Neuronal stem cell (in vitro differentiated cells): ENCODE measurements at regions not wholly inside any gene's neighbourhood (a gene's known extent, or its start where the extent isn't known, plus 50 kb on each side); places are given as distances from the start of the nearest gene placed in this dataset.

Experiments
- DNase-seq: peaks from one replicate; pipeline ENCODE4 v3.0.0-alpha.2; 2013; ENCODE audit warnings: low spot score
- H2AFZ ChIP-seq: one replicate; pipeline ENCODE4 v1.6.1; 2013; ENCODE audit warnings: mild to moderate bottlenecking, low read length, inconsistent platforms
- H2AK5ac ChIP-seq: 2 replicates; pipeline ENCODE4 v1.6.1; 2013; ENCODE audit warnings: low read depth, mild to moderate bottlenecking, inconsistent platforms, low read length, moderate library complexity, mixed read lengths
- H2BK120ac ChIP-seq: 2 replicates; pipeline ENCODE4 v1.6.1; 2013; ENCODE audit warnings: low read depth, mild to moderate bottlenecking, inconsistent platforms, low read length, moderate library complexity, mixed read lengths
- H2BK12ac ChIP-seq: one replicate; pipeline ENCODE4 v1.6.1; 2013; ENCODE audit warnings: low read length, inconsistent platforms
- H2BK15ac ChIP-seq: 2 replicates; pipeline ENCODE4 v1.6.1; 2013; ENCODE audit warnings: mild to moderate bottlenecking, low read length, inconsistent platforms, mixed read lengths
- H2BK5ac ChIP-seq: one replicate; pipeline ENCODE4 v1.6.1; 2013; ENCODE audit warnings: inconsistent platforms, mild to moderate bottlenecking, low read length, moderate library complexity
- H3K14ac ChIP-seq: one replicate; pipeline ENCODE4 v1.6.1; 2013; ENCODE audit warnings: low read length, inconsistent platforms
- H3K18ac ChIP-seq: 2 replicates; pipeline ENCODE4 v1.6.1; 2013; ENCODE audit warnings: low read length, inconsistent platforms
- H3K23ac ChIP-seq: 2 replicates; pipeline ENCODE4 v1.6.1; 2013; ENCODE audit warnings: low read depth, mild to moderate bottlenecking, mixed read lengths, low read length, inconsistent platforms; ENCODE audit not compliant: poor library complexity
- H3K27ac ChIP-seq: replicated peaks from 3 replicates; pipeline ENCODE4 v1.5.1; 2013; ENCODE audit warnings: low read length, inconsistent platforms
- H3K27me3 ChIP-seq, 3 experiments: 2 replicates each; pipeline ENCODE4 v1.6.1; 2013; ENCODE audit warnings: low read length in 3 of 3, mild to moderate bottlenecking in 2 of 3, inconsistent platforms in 1 of 3, low read depth in 1 of 3, mixed read lengths in 1 of 3, moderate library complexity in 1 of 3; ENCODE audit not compliant: control insufficient read depth in 3 of 3, insufficient read depth in 3 of 3
- H3K36me3 ChIP-seq, 2 donors: replicated peaks in 1 of 2; 2 replicates each; pipeline ENCODE4 v1.6.1; 2013; ENCODE audit warnings: low read length in 2 of 2; ENCODE audit not compliant: control insufficient read depth in 2 of 2, insufficient read depth in 2 of 2
- H3K4ac ChIP-seq: 2 replicates; pipeline ENCODE4 v1.6.1; 2013; ENCODE audit warnings: inconsistent platforms, mild to moderate bottlenecking, low read length, moderate library complexity
- H3K4me1 ChIP-seq, 2 donors: 1 replicate in 1 of 2; 2 replicates in 1 of 2; pipeline ENCODE4 v1.6.1; 2013; ENCODE audit warnings: low read length in 2 of 2, low read depth in 1 of 2; ENCODE audit not compliant: control insufficient read depth in 2 of 2, insufficient read depth in 1 of 2
- H3K4me2 ChIP-seq: one replicate; pipeline ENCODE4 v1.6.1; 2013; ENCODE audit warnings: mild to moderate bottlenecking, low read length, inconsistent platforms; ENCODE audit not compliant: insufficient read depth, poor library complexity, severe bottlenecking
- H3K4me3 ChIP-seq, 2 donors: 2 replicates each; pipeline ENCODE4 v1.5.1; 2013; ENCODE audit warnings: low read length in 2 of 2, mild to moderate bottlenecking in 2 of 2, inconsistent platforms in 1 of 2, moderate library complexity in 1 of 2
- H3K79me1 ChIP-seq: one replicate; pipeline ENCODE4 v1.6.1; 2013; ENCODE audit warnings: low read depth, mild to moderate bottlenecking, inconsistent platforms, low read length, moderate library complexity
- H3K9ac ChIP-seq: one replicate; pipeline ENCODE4 v1.6.1; 2013; ENCODE audit warnings: mild to moderate bottlenecking, low read depth, low read length, inconsistent platforms; ENCODE audit not compliant: poor library complexity
- H3K9me3 ChIP-seq, 2 donors: replicated peaks in 1 of 2; 2 replicates each; pipeline versions ENCODE3 to v1.6.1; 2013; ENCODE audit warnings: low read length in 2 of 2, mild to moderate bottlenecking in 2 of 2, inconsistent platforms in 1 of 2, low read depth in 1 of 2, mixed read lengths in 1 of 2, moderate library complexity in 1 of 2; ENCODE audit not compliant: control insufficient read depth in 2 of 2, insufficient read depth in 1 of 2
- H4K8ac ChIP-seq: one replicate; pipeline ENCODE4 v1.6.1; 2013; ENCODE audit warnings: low read depth, mild to moderate bottlenecking, inconsistent platforms, low read length, moderate library complexity
- H4K91ac ChIP-seq: one replicate; pipeline ENCODE4 v1.6.1; 2013; ENCODE audit warnings: low read length, low read depth, mild to moderate bottlenecking, inconsistent platforms; ENCODE audit not compliant: poor library complexity
- WGBS, 2 donors: extraction: QIAGEN DNeasy Blood & Tissue Kit; methylation state at CpG; one replicate each; pipeline ENCODE4 v1.1.7; 2013; ENCODE audit warnings: missing lambda C conversion rate in 2 of 2, mixed read lengths in 1 of 2; ENCODE audit not compliant: insufficient read length in 2 of 2, insufficient replicate concordance in 1 of 2; ENCODE audit errors: extremely low coverage in 2 of 2; 5-methylcytosine and 5-hydroxymethylcytosine counted together

- H3K14ac ChIP-seq: no peak overlapping the region
- no peaks in the 10 kb centered on the region for H3K36me3 ChIP-seq
- WGBS, 2 donors: no CpG with 5 or more reads among the region's 3 CpGs
- no peak overlapping the region for H3K27ac ChIP-seq
- H3K4me1 ChIP-seq: peaks cover 0 to 2% of the 10 kb centered on the region in 2 donors
- no peak overlapping the region for H3K23ac ChIP-seq
- H3K4me2 ChIP-seq: no peak overlapping the region
- H4K91ac ChIP-seq: no peak overlapping the region
- no peak overlapping the region for H2AK5ac ChIP-seq
- H4K8ac ChIP-seq: no peak overlapping the region
- no peak overlapping the region for H2BK15ac ChIP-seq
- H3K18ac ChIP-seq: no peak overlapping the region
- H3K4me3 ChIP-seq: no peak overlapping the region
- H3K4ac ChIP-seq: no peak overlapping the region
- no peak overlapping the region for H2BK120ac ChIP-seq
- DNase-seq: no peak
- H3K9me3 ChIP-seq: no peaks in the 10 kb centered on the region
- no peak overlapping the region for H2AFZ ChIP-seq
- no peaks in the 10 kb centered on the region for H3K27me3 ChIP-seq
- H3K79me1 ChIP-seq: no peaks in the 10 kb centered on the region
- no peak overlapping the region for H3K9ac ChIP-seq
- H2BK12ac ChIP-seq: no peak overlapping the region
- no peak overlapping the region for H2BK5ac ChIP-seq
Measured at GRCh38 chr13:107753748-107754147, 461.6 kb downstream of the LIG4 start.

DNA sequence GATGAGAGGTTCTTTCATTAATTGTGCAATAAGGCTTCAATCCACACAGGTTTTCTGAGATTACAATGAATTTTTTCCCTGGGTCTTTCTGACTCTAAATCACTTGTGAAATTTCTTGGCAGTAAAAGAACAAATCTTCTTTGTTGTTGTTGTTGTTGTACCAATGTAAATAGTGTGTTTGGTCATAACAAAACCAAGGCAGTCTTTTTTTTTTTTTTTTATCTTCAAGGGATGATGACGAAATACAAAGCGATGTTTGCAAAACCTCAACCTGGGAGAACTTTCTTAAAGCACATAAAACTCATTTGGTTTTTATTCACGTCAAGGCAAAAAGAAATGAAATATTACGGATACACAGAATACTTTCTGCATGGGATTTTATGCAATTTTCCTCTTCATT lies 462.0 kb downstream of the LIG4 start:
- no peak overlapping the region for H2AK5ac ChIP-seq
- H3K18ac ChIP-seq: no peak overlapping the region
- DNase-seq: no peak
- H2BK12ac ChIP-seq: no peak overlapping the region
- no peak overlapping the region for H4K8ac ChIP-seq
- no peak overlapping the region for H2BK120ac ChIP-seq
- H3K36me3 ChIP-seq: no peaks in the 10 kb centered on the region
- H3K9me3 ChIP-seq: no peaks in the 10 kb centered on the region
- H3K14ac ChIP-seq: no peak overlapping the region
- no peak overlapping the region for H2BK15ac ChIP-seq
- no peak overlapping the region for H3K23ac ChIP-seq
- H3K4me3 ChIP-seq: no peak overlapping the region
- no peak overlapping the region for H3K4me2 ChIP-seq
- H3K9ac ChIP-seq: no peak overlapping the region
- H3K79me1 ChIP-seq: no peaks in the 10 kb centered on the region
- no peak overlapping the region for H2AFZ ChIP-seq
- WGBS, 2 donors: no CpG with 5 or more reads among the region's 4 CpGs
- no peak overlapping the region for H3K27ac ChIP-seq
- no peak overlapping the region for H4K91ac ChIP-seq
- no peaks in the 10 kb centered on the region for H3K27me3 ChIP-seq
- H3K4me1 ChIP-seq: peaks cover 0 to 2% of the 10 kb centered on the region in 2 donors
- no peak overlapping the region for H3K4ac ChIP-seq
- H2BK5ac ChIP-seq: no peak overlapping the region

DNA sequence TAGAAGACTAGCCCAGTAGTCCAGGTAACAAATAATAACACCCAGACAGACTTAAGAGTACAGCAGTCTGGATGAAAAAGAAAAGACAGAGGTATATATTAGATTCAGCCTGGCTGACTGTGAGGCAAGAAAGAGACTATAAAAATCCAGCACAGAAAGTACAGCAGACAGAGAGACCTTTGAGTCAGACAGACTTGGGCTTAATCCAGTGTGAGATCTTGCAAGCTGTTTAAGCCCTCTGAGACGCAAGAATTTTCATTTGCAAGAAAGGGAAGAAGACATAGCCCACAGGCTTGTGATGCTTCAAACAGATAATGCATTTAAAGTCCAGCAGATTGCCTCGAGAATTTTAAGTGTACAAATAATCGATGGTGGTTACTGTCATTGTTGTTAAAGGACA lies 471.4 kb downstream of the LIG4 start:
- no peak for DNase-seq
- no peaks in the 10 kb centered on the region for H3K9me3 ChIP-seq
- H4K8ac ChIP-seq: no peak overlapping the region
- H3K4me3 ChIP-seq: no peak overlapping the region
- H3K14ac ChIP-seq: no peak overlapping the region
- no peak overlapping the region for H3K4me2 ChIP-seq
- H2BK5ac ChIP-seq: no peak overlapping the region
- H2BK15ac ChIP-seq: no peak overlapping the region
- H2AK5ac ChIP-seq: no peak overlapping the region
- no peak overlapping the region for H3K23ac ChIP-seq
- no peak overlapping the region for H3K18ac ChIP-seq
- H3K27me3 ChIP-seq: no peaks in the 10 kb centered on the region
- no peak overlapping the region for H4K91ac ChIP-seq
- no peak overlapping the region for H3K9ac ChIP-seq
- no peak overlapping the region for H2AFZ ChIP-seq
- H3K4ac ChIP-seq: no peak overlapping the region
- no peaks in the 10 kb centered on the region for H3K36me3 ChIP-seq
- H3K79me1 ChIP-seq: no peaks in the 10 kb centered on the region
- H2BK120ac ChIP-seq: no peak overlapping the region
- H3K27ac ChIP-seq: no peak overlapping the region
- H3K4me1 ChIP-seq: no peaks in the 10 kb centered on the region
- no CpG with 5 or more reads among the region's 3 CpGs for WGBS, 2 donors
- no peak overlapping the region for H2BK12ac ChIP-seq

- H3K9me3 ChIP-seq: no peaks in the 10 kb centered on the region
- H2AFZ ChIP-seq: no peak overlapping the region
- H3K4ac ChIP-seq: no peak overlapping the region
- no peaks in the 10 kb centered on the region for H3K79me1 ChIP-seq
- H2BK15ac ChIP-seq: no peak overlapping the region
- H2BK5ac ChIP-seq: no peak overlapping the region
- H2BK120ac ChIP-seq: no peak overlapping the region
- no peak overlapping the region for H4K91ac ChIP-seq
- no peaks in the 10 kb centered on the region for H3K36me3 ChIP-seq
- no peak overlapping the region for H3K4me3 ChIP-seq
- H3K23ac ChIP-seq: no peak overlapping the region
- no peak for DNase-seq
- H3K27me3 ChIP-seq: no peaks in the 10 kb centered on the region
- no peak overlapping the region for H2BK12ac ChIP-seq
- no peak overlapping the region for H2AK5ac ChIP-seq
- no peak overlapping the region for H4K8ac ChIP-seq
- no peak overlapping the region for H3K4me2 ChIP-seq
- WGBS, 2 donors: no CpG with 5 or more reads among the region's 4 CpGs
- no peak overlapping the region for H3K14ac ChIP-seq
- no peaks in the 10 kb centered on the region for H3K4me1 ChIP-seq
- H3K18ac ChIP-seq: no peak overlapping the region
- H3K9ac ChIP-seq: no peak overlapping the region
- H3K27ac ChIP-seq: no peak overlapping the region
Measured at GRCh38 chr13:107743526-107743925, 471.8 kb downstream of the LIG4 start.
